ENCODE measurements at regions not wholly inside any gene's neighbourhood (a gene's known extent, or its start where the extent isn't known, plus 50 kb on each side); places are given as distances from the start of the nearest gene placed in this dataset.
A peak's percentile ranks its signal among the peaks of the same experiment; 100 is the strongest.

GRCh38 chr11:70662691-70663098 lies 264.4 kb downstream of the CTTN start:
- no peak overlapping the region for H3K27ac ChIP-seq (ENCODE audit: low read length)
- no peaks in the 10 kb centered on the region for H3K27me3 ChIP-seq (ENCODE audit: insufficient read depth, low read length, poor library complexity)

GRCh38 chr11:70663815-70664214 lies 265.5 kb downstream of the CTTN start:
- H3K9me3 ChIP-seq (ENCODE audit: insufficient read depth, low read length, severe bottlenecking): no peaks in the 10 kb centered on the region
- ATAC-seq (ENCODE audit: insufficient read depth, low read depth) (no peak), DNase-seq (no peak)
- no peak overlapping the region for H3K27ac ChIP-seq (ENCODE audit: low read length)
- H3K4me3 ChIP-seq (ENCODE audit: low read depth in 1 of 2, low read length in 2 of 2): no peak overlapping the region
- no peak overlapping the region for H3K9ac ChIP-seq (ENCODE audit: low read depth, low read length)
- H2AFZ ChIP-seq (ENCODE audit: low read depth, low read length): no peak overlapping the region
- no peaks in the 10 kb centered on the region for H3K27me3 ChIP-seq (ENCODE audit: insufficient read depth, low read length, poor library complexity)
- no peaks in the 10 kb centered on the region for H3K79me2 ChIP-seq (ENCODE audit: insufficient read depth, low read length)
- no peak for TF ChIP-seq CTCF (IDR thresholded peaks at IDR 0.05; ENCODE audit: borderline replicate concordance, extremely low read depth, low read length, poor library complexity, severe bottlenecking)
- TF ChIP-seq EZH2 (IDR thresholded peaks at IDR 0.05; ENCODE audit: borderline replicate concordance, low read depth, low read length, severe bottlenecking): no peak
- H3K36me3 ChIP-seq (ENCODE audit: insufficient read depth, low read length): no peaks in the 10 kb centered on the region
- H3K4me1 ChIP-seq (ENCODE audit: insufficient read depth, low read length): peaks cover 14% of the 10 kb centered on the region
- no peak overlapping the region for H3K4me2 ChIP-seq (ENCODE audit: insufficient read depth, low read length)
- peaks cover 11% of the 10 kb centered on the region for H4K20me1 ChIP-seq (ENCODE audit: insufficient read depth, low read length)

More at GRCh38 chr11:70662691-70663098, 264.4 kb downstream of the CTTN start:
- Histone ChIP-seq H4K20me1 (ENCODE audit: insufficient read depth, low read length) (peaks cover 9% of the 10 kb centered on the region), H3K9ac (ENCODE audit: low read depth, low read length) (no peak overlapping the region), H3K4me2 (ENCODE audit: insufficient read depth, low read length) (no peak overlapping the region), H3K9me3 (ENCODE audit: insufficient read depth, low read length, severe bottlenecking) (no peaks in the 10 kb centered on the region), H3K4me3 (ENCODE audit: low read depth in 1 of 2, low read length in 2 of 2) (no peak overlapping the region), H3K4me1 (ENCODE audit: insufficient read depth, low read length) (peaks cover 14% of the 10 kb centered on the region), H2AFZ (ENCODE audit: low read depth, low read length) (no peak overlapping the region), H3K36me3 (ENCODE audit: insufficient read depth, low read length) (no peaks in the 10 kb centered on the region), H3K79me2 (ENCODE audit: insufficient read depth, low read length) (no peaks in the 10 kb centered on the region)
- TF ChIP-seq EZH2 (IDR thresholded peaks at IDR 0.05; ENCODE audit: borderline replicate concordance, low read depth, low read length, severe bottlenecking) (no peak), CTCF (IDR thresholded peaks at IDR 0.05; ENCODE audit: borderline replicate concordance, extremely low read depth, low read length, poor library complexity, severe bottlenecking) (no peak)
- DNase-seq (no peak), ATAC-seq (ENCODE audit: insufficient read depth, low read depth) (no peak)

- H3K4me3 ChIP-seq (ENCODE audit: low read depth in 1 of 2, low read length in 2 of 2): no peak overlapping the region
- no peaks in the 10 kb centered on the region for H3K79me2 ChIP-seq (ENCODE audit: insufficient read depth, low read length)
- H3K9ac ChIP-seq (ENCODE audit: low read depth, low read length): no peak overlapping the region
- H3K4me1 ChIP-seq (ENCODE audit: insufficient read depth, low read length): peaks cover 14% of the 10 kb centered on the region
- no peaks in the 10 kb centered on the region for H3K36me3 ChIP-seq (ENCODE audit: insufficient read depth, low read length)
- no peak overlapping the region for H3K4me2 ChIP-seq (ENCODE audit: insufficient read depth, low read length)
- peak; percentile 49 for DNase-seq
- peaks cover 11% of the 10 kb centered on the region for H4K20me1 ChIP-seq (ENCODE audit: insufficient read depth, low read length)
- peak; percentile 96 for ATAC-seq (ENCODE audit: insufficient read depth, low read depth)
- H3K27ac ChIP-seq (ENCODE audit: low read length): no peak overlapping the region
- no peak overlapping the region for H2AFZ ChIP-seq (ENCODE audit: low read depth, low read length)
- H3K9me3 ChIP-seq (ENCODE audit: insufficient read depth, low read length, severe bottlenecking): no peaks in the 10 kb centered on the region
- no peak for TF ChIP-seq EZH2 (IDR thresholded peaks at IDR 0.05; ENCODE audit: borderline replicate concordance, low read depth, low read length, severe bottlenecking)
- TF ChIP-seq CTCF (IDR thresholded peaks at IDR 0.05; ENCODE audit: borderline replicate concordance, extremely low read depth, low read length, poor library complexity, severe bottlenecking): no peak
- H3K27me3 ChIP-seq (ENCODE audit: insufficient read depth, low read length, poor library complexity): no peaks in the 10 kb centered on the region
These were observed 268.0 kb downstream of the CTTN start for GRCh38 chr11:70666311-70666710.

GRCh38 chr11:70667767-70668166 lies 269.4 kb downstream of the CTTN start:
- Histone ChIP-seq H3K9ac (ENCODE audit: low read depth, low read length) (no peak overlapping the region), H3K36me3 (ENCODE audit: insufficient read depth, low read length) (no peaks in the 10 kb centered on the region), H3K4me1 (ENCODE audit: insufficient read depth, low read length) (peaks cover 14% of the 10 kb centered on the region), H3K4me3 (ENCODE audit: low read depth in 1 of 2, low read length in 2 of 2) (no peak overlapping the region), H2AFZ (ENCODE audit: low read depth, low read length) (no peak overlapping the region), H3K27ac (ENCODE audit: low read length) (no peak overlapping the region), H3K27me3 (ENCODE audit: insufficient read depth, low read length, poor library complexity) (no peaks in the 10 kb centered on the region), H3K4me2 (ENCODE audit: insufficient read depth, low read length) (no peak overlapping the region), H3K9me3 (ENCODE audit: insufficient read depth, low read length, severe bottlenecking) (no peaks in the 10 kb centered on the region), H4K20me1 (ENCODE audit: insufficient read depth, low read length) (peaks cover 11% of the 10 kb centered on the region), H3K79me2 (ENCODE audit: insufficient read depth, low read length) (no peaks in the 10 kb centered on the region)
- no peak for DNase-seq
- ATAC-seq (ENCODE audit: insufficient read depth, low read depth): no peak
- TF ChIP-seq CTCF (IDR thresholded peaks at IDR 0.05; ENCODE audit: borderline replicate concordance, extremely low read depth, low read length, poor library complexity, severe bottlenecking): no peak
- no peak for TF ChIP-seq EZH2 (IDR thresholded peaks at IDR 0.05; ENCODE audit: borderline replicate concordance, low read depth, low read length, severe bottlenecking)
